DMS79 treated with DMSO at 0.1 percent for 48 hours (cell line): ENCODE measurements at regions not wholly inside any gene's neighbourhood (a gene's known extent, or its start where the extent isn't known, plus 50 kb on each side); places are given as distances from the start of the nearest gene placed in this dataset.

ENCODE experiments used
- DNase-seq: peaks from one replicate; lab custom pipeline; 2025; lab: John Stamatoyannopoulos, UW

DNA sequence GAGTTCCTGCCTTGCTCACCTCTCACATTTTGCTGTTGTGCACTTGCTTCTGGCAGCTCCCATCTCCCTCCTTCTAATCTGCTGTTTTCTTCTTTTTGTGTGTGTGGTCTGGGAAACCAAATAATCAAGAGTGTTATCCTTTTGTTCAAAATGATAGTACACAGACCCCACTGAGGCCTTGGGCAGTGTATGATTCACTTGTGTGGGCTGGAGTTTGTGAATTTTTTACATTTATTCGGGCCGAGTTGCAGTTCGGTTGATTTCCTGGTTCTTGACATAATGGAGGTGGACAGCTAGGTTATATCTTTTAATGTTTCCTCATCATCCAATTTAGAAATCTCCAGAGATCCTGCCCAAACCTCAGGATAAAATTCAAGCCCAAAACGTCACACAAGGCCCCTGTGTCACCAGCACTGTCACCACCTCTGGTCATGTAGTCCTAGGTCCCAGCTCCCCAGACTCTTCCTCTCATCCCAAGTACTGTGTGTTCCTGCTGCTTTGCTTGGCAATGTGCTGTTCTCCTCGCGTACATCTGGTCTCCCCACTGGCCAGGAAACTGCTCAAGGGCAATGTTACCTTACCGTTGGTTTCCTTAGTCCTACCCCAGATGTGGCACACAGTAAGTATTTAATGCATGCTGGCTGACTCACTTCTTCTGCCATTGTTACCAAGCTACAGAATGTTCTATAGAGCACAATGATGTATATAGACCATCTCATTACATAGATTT is 55.7 kb upstream of the PHACTR2 start:
- no peak for DNase-seq

DNA sequence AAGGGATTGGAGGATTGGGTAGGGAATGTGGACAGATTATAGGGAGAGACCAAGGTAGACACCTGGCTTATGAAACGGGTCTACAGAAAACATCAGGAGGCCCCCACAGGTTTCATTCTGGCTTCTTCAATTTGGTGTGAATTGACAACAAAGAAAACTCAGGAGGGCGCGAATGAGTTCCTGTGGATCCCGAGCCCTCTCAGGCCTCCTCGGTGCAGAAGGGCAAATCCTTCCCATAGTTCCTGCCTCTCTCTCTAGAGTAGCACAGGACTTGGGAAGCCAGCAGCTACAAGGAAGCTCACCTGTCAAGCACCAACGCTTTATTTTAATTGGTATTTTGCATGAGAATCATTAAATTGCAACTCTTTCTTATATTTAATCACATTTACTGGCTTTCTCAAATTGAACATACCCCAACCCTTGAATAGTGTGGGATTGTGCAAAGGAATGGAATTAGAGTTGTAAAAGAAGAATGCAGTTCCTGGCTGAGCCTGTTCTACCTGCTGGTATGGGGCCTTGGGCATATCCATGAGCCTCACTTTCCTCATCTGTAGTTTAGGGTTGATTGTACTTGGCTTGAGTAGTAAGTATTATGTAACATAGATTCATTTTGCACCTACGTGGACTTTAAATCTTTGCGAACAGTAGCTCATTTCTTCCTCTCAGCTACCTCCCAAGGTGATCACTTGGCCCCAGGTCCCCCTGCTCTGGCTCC is 56.4 kb upstream of the PHACTR2 start:
- DNase-seq = no peak

- peak; percentile 42 for DNase-seq
Observed at GRCh38 chr6:143620447-143620846, 57.3 kb upstream of the PHACTR2 start.

DNA sequence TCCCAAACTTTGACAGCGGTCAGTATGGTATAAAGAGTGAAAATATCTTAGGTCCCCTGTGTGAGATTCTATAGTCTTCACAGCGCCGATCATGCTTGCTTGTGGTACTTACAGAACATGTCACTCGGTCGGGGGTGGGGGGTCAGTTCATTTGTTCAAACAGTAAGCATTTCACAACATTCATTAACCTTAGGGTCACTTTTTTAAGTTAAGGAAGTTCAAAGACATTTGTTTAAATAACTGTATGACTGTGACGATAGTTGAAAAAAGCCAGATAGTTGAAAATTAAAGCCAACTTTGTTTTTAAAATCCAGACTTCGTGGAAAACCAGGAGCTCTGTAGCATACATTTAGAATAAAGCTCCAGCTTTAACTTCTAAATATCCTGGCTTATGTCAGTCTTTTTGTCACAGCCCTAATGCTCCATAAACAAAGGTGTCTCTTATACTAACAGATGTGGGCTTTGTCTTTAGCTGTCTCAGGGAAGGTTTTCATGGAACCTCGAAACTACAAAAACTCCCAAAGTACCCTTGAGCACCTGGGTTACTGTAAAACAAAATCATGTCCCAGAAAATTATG is 57.9 kb upstream of the PHACTR2 start:
- no peak for DNase-seq

DNA sequence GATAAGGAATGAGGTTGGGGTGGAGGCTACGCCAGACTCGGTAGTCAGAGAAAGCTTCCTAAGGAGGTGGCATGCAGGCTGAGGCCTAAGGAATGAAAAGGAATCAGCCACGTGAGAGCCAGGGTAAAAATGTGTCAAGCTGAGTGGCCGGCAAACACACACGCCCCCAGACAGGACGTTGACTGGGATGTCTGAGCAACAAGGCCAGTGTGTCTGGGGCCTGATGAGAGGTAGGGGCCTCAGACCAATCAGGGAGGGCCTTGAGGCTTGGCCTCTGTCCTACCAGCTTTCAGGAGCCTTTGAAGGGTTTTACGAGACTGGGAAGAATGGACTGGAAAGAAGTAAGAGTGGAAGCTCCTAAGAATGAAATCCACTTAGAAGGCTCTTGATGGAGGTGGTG is 61.0 kb upstream of the PHACTR2 start:
- DNase-seq = no peak

GRCh38 chr6:143615785-143616184 is 62.0 kb upstream of the PHACTR2 start:
- DNase-seq = no peak

- DNase-seq = no peak
Observed at GRCh38 chr6:143614235-143614634, 63.5 kb upstream of the PHACTR2 start.

DNA sequence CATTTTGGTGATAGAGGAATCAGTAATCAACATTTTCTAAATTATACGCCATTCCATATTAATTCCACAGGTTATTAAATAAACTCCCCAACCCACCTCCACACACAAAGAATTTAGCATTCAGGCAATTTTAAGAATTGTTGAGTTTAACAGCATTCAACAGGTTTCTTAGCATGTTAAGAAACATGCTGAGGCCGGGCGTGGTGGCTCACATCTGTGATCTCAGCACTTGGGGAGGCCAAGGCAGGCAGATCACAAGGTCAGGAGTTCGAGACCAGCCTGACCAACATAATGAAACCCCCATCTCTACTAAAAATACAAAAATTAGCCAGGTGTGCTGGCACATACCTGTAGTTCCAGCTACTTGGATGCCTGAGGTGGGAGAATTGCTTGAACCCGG is 64.0 kb upstream of the PHACTR2 start:
- no peak for DNase-seq

GRCh38 chr6:143612186-143612585 is 65.6 kb upstream of the PHACTR2 start:
- DNase-seq = no peak

- no peak for DNase-seq
Observed at GRCh38 chr6:143611580-143611979, 66.2 kb upstream of the PHACTR2 start.

DNA sequence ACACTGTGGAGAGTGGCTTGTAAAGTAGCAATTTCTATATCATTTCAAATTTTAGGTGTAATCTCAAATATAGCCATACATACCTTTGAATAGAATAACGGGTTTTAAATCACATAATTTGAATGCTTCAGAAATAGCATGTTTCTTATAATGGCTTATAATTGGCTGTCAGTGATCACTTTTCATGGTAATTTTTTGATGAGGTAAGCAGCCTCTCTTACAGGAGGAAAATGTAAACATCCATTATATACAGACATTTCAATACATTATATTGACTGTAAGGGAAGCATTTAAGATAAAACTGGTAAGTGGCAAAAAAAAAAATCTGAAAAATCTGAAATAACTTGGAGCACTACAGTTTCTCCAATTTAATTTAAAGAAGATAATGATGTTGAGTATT is 67.8 kb upstream of the PHACTR2 start:
- no peak for DNase-seq

DNA sequence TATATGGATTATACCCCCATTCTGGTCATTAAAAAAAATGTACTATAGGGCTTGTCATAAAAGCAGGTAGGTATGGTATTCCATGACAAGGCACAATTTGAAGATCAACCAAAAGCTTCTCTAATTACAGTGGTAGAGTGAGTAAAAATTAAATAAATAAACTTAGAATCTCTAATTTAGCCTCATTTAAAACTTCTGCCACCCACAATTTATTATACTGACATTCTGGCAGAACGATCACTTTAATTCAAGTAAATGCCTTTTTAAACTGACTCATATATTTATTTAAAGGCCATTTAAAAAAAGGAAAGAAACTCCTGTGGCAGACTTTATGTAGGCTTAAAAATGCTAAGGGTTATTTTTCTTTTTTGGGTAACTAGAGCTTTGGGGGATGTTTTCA is 68.3 kb upstream of the PHACTR2 start:
- DNase-seq = no peak

DNA sequence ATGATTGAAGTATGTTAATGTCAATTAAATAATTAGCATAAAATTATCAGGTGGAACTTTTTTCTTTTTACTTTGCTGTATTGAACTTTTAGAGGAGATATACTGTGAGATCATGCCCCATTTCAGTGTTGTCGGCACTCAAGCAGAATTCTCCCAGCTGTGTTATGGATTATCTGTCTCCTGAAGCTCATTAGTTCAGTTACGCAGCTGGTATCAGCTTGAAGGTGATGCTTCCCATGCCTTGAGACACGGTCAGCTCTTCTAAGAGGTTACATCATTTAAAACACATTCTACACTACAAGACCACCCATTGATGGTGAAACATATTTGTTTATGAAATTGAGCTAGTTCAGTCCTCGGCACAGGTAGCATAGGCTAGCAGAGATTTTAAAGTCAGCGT is 68.9 kb upstream of the PHACTR2 start:
- no peak for DNase-seq

GRCh38 chr6:143607974-143608373 is 69.8 kb upstream of the PHACTR2 start:
- peak; percentile 52 for DNase-seq

DNA sequence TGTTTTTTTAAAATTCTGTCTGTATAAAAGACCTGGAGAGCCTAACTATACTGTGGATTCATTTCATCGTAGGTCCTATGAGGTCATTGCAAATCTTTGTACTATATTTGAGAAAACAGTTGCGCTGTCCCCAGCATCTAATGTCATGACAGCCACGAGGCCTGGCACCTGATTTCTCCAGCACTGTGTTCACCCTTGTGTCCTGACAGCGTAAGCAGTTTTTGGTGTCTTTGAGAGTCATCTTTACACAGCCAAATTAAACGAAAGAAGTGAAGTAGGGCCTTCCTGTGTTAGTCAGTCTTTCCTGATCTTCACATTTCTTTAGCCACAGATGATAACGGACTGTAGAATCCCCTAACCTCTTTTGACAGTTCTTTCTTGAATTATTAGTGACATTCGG is 70.6 kb upstream of the PHACTR2 start:
- DNase-seq = no peak

DNA sequence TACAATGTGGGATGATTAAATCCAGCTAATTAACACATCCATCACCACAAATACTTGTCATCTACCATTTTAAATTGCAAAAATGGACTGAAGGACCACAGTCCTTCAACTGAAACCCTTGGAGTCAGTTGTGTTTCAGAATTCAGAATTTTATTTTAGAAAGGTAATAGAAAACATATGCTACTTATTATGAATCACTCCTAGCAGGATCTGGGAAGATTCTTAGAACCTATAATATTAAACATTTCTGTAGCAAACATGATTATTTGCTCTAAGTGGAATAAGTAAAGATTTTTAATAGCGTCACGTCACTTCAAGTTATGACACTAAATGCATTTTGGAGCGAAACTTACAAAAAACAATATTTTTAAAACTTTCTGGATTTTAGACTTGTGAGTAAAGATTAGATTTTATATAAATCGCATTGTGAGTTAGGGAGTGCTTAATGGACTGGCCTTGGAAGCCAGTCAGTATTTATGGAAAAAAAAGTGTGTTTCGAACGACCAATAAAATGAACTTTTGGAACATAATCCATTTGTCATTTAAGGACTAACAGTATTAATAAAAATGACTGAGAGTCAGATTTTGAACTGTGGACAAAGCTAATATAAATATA is 71.8 kb upstream of the PHACTR2 start:
- DNase-seq = no peak

GRCh38 chr6:143603455-143603854 is 74.3 kb upstream of the PHACTR2 start:
- no peak for DNase-seq

DNA sequence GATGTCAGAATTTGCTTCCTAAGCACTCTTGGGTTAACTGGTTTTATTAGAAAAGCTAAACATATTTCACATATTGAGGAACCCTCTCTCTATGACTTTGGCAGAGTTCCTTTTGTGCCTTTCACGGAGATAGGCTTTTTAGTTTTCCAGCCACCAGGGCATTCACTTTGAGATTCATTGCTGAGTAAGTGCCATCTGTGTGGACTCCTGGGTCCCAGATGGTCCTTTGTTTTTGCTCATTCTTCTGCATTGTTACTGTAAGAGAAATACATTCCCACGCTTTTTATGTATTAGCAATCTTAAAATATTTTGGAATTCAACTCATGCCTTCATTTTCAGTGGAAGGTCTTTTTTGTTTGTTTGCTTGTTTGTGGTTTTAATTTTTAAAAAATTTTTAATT is 76.3 kb upstream of the PHACTR2 start:
- no peak for DNase-seq

DNA sequence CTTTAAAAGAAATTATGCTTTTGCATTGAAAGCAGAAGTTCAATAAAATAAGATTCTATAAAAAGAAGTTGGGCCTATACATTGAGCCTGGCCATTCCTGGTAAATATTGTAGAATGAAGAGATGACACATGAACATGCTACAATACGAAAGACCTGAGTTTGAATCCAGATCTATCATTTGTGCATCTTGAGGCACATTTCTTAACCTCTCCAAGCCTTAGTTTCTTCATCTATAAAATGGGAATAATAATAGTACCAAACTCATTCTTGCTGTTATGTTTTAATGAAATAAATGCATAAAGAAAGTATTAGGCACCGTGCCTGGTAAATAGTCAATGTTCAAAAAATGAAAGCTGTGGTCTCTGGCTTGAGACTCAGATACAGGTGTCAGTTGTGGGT is 76.9 kb upstream of the PHACTR2 start:
- no peak for DNase-seq

DNA sequence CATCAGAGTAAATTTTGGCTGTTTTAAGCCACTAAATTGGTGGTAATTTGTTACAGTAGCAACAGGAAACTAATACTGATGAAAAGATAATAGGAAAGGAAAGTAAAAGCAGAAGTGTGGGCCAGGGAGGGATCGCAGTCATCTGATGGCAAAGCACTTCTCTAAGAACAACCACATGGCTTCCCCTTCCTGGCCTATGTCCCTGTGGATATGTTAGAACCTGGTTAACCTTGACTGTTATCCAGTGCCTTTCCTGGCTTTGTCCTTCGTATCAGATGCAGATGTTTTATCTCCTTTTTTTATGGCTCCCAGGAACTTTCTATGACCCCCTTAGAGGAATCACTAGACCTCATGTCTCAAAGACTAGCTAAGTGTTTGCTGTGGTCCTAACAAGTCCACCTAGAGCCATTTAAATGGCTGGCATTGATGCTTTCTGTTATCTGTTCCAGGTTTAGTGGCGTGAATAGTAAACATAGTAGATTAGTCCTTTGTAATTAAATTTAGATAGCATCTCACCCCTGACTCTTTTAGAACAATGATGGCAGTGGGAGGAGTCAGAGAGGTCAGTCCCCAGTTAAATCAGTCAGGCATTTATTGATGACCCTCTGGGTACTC is 79.2 kb upstream of the PHACTR2 start:
- DNase-seq = no peak

DNA sequence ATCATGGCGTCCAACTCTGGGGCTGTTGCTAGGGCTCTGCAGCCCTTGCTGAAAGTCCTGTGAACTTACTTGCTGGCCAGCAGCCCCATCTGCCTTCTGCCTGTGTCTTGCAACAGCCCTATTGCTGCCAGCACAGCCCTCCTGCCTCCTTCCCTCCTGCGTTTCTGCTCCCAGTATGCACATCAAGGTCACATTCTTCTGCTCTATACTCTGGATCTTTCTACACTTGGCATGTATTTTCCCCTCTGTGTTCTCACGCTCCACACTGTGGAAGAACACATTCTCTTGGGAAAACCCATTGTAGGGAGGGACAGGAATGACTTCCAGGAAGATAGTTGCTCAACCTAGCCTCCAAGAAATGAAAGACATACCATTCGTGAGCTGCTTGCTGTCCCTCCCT is 80.9 kb upstream of the PHACTR2 start:
- no peak for DNase-seq

- DNase-seq = no peak
Observed at GRCh38 chr6:143595251-143596036, 82.3 kb upstream of the PHACTR2 start.
